Amniotic stem cell (primary cell): ENCODE measurements at regions not wholly inside any gene's neighbourhood (a gene's known extent, or its start where the extent isn't known, plus 50 kb on each side); places are given as distances from the start of the nearest gene placed in this dataset.
"Not testable (repeated sequence)": the region's sequence is repeated elsewhere in the genome, so short reads cannot be mapped to it uniquely, and the experiment has no call there.

Source experiments
- DNase-seq: peaks from one replicate; lab custom pipeline; 2025; lab: John Stamatoyannopoulos, UW

DNA sequence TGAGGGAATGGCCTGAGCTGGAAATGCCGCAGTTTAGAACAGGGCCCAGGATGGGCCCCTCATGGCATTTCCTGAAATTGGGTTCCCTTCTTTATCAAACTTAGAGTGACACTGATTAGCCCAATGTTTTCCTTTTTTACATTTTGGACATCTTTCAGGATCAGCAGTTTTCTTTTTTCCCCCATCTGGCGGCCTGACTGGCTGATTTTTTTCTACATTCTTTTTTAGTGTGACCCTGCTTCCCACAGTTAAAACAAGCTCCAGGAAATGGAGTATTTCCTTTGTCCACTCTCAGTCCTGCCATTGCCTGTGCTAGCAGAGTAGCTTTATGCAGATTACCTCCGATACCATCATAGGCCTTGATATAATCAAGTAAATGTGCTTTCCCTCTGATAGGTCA is 185.8 kb upstream of the IGF1 start:
- DNase-seq = not testable (repeated sequence)

- DNase-seq = no peak
Measured at GRCh38 chr12:102659200-102659911, 179.0 kb upstream of the IGF1 start.

DNA sequence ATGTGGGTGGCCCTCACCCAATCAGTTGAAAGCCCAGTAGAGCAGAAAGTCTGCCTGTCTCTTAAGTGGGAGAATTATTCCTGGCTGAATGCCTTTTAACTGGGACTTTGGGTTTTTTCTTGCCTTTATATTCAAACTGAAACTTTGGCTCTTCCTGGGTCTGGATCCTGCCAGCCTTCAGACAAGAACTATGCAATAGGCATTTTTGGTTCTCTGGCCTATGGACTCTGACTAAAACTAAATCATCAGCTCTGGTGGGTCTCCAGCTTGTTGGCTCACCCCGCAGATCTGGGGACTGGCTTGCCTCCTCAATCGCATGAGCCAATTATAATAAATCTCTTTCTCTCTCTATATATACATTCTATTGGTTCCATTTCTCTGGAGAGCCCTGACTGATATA is 173.0 kb upstream of the IGF1 start:
- DNase-seq = no peak

- no peak for DNase-seq
Measured at GRCh38 chr12:102652645-102653313, 172.4 kb upstream of the IGF1 start.

DNA sequence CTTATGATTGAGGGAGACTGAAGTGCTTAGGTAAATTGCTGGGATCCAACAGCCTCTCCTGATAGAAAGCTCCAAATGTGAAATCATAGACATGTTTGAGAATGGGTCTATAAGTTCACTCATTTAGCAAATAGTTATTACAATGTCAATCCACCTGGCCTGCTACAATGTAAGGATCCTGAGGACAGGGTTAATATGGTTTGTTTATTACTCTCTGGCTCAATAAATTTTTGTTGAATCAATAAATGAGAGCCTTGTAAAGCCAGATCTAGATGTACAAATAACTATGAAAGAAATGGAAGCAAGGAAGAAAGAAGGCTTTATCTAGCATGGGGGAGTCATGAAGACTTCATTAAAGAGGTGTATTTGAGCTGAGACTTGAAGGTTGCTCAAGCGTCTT is 165.6 kb upstream of the IGF1 start:
- no peak for DNase-seq

DNA sequence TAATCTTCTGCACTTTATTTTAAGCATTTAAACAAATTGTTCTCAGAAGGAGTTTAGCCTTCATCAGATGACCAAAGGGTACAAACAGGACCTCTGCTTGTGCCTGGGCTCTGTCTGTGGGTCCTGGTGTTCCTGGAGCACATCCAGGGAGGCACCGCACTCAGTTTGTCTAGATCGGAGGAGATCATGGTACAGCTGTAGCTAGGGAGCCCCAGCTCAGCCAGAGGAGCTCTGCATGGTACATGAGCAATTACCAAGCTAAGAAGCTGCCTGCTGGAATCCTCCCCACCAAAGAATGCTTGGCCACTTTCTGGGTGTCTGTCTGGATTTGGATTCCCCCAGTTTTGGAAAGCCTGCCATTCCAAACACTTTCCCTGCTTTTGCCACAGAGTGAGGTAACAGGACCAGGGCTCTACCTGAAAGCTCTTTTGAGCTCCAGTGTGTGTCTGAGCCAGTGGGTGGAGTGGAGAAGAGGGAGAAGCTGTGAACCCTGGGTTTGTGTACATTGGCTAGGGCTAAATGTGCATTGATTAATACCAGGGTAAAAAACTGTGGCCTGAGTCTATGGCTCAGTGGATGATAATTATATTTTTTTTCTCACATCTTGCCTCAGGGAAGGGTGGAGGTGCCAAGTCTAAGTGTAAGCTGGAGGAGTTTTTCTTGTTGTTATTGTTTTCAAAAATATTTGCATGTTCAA is 163.7 kb upstream of the IGF1 start:
- no peak for DNase-seq

GRCh38 chr12:102642199-102642598 is 161.8 kb upstream of the IGF1 start:
- DNase-seq = no peak

DNA sequence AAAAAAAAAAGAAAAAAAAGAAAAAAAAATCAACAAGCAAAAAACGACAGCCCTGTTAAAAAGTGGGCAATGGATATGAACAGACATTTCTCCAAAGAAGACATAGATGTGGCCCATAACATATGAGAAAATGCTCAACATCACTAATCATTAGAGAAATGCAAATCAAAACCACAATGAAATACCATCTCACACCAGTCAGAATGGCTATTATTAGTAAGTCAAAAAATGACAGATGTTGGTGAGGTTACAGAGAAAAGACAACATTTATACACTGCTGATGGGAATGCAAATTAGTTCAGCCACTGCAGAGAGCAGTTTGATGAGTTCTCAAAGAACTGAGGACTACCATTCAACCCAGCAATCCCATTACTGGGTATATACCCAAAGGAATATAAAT is 160.3 kb upstream of the IGF1 start:
- not testable (repeated sequence) for DNase-seq

DNA sequence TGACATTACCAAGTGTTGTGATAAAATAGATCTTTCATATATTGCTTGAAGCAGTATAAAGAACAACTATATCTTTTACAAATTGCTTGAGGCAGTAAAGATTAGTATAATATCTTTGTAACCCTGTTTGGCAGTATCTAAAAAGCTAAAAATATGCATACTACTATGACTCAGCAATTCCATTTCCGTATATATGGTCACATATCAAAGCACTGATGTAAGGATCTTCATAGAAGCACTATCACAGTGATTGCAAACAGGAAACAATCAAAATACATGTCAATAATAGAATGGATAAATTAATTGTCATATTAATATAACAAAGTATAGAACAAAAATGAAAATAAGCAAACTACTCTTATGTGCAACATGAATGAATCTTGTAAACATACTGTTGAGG is 158.4 kb upstream of the IGF1 start:
- DNase-seq = peak; percentile 36

GRCh38 chr12:102633981-102634605 is 153.7 kb upstream of the IGF1 start:
- DNase-seq = peak; percentile 41

DNA sequence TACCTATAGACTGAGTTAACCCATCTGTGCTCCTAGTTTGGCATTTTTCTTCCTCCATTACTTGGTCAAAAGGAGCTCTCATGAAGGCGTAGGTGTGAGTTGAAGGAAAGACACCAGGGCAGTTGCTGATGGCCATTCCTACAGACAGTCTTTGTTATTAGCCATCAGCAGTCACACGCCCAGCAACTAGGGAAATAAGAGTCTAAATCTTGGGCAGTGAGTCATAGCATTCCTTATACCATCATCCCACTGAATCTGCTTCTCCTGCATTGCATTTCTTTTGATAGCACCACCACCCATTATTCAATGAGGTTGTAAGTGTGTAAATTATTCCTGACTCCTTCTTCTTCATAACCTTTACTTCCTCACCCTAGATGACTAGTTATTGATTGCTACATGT is 150.9 kb upstream of the IGF1 start:
- peak; percentile 42 for DNase-seq

GRCh38 chr12:102629262-102629888 is 149.0 kb upstream of the IGF1 start:
- DNase-seq = no peak

DNA sequence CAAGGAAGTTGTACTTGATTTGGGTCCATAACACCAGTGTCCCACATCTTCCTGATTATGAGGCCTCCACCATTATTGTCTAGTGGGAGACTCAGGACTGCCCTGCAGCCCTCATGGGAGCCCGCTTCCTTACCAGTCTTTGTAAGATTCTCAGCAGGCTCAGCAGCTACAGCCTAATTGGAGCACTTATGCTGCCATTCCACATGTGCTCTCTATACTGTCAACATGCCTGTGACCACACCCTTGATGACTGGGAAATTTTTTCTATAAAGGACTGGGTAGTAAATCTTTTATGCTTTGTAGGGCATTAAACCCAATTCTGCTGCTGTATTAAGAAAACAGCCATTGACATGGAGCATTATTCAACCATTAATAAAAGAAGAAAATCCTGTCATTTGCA is 145.5 kb upstream of the IGF1 start:
- DNase-seq = no peak

DNA sequence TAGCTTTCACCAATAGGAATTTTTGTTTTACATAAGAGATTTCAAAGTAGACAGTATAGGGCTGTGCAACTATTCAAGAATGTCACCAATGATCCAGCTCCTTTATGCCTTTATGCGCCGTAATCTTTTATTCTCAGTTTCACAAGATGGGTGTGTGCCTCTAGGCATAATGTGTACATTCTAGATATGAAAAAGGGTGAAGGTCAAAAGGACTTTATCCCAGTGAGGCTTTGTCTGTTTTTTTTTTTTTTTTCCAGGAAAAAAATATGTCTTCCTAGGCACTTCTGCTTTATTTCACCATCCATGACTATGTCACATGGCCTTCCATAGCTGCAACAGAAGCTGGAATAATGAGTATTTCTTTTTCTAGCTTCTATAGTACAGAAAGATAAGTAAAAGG is 142.3 kb upstream of the IGF1 start:
- DNase-seq = no peak

DNA sequence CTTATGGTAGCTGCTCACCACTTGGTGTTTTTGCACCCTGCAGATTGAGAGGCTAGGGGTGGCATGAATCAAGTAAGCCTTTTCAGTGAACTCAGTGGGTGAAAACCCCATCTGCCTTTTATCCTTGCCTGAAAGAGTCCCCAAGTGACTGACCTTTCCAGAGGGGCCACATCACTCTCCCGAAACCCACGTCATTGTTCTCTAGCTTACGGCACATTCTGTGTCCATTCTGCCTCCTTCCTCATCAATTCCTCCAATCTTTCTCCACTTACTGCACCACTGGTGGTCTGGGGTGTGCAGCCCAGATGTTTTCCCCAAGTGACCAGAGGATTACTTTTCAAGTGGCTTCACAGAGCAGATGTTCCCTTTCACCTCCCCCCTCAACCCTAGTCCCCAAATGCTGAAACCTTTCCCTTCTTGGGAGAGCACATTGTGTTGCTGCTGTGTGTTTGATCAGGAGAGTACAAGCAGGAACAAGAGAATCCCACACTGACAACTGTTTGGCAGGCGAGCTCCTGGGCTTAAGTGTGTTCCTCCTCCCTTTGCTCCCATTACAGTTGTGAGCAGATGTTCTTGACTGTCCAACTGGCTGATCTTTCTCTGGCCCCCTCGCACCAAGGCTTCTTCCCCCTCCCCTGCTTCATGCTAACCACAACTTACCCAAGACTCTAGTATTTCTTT is 138.0 kb upstream of the IGF1 start:
- no peak for DNase-seq

GRCh38 chr12:102616692-102617091 is 136.3 kb upstream of the IGF1 start:
- no peak for DNase-seq

DNA sequence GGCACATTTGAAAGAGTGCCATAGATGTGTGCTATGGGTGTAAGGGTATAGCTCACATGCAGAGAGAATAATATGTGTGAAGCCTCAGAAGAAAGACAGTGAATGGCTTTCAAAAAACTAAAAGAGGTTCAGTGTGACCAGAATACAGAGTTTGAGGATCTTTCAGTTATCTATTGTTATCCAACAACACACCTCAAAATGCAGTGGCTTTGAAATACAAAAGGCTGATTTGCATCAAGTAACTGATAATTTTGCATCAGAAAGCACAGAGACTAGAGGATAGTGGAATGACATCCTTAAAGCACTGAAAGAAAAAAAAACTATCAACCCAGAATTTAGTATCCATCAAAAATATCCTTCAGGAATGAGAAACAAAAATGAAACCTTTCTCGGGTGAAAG is 131.6 kb upstream of the IGF1 start:
- DNase-seq = no peak

- DNase-seq = no peak
Measured at GRCh38 chr12:102609996-102610395, 129.6 kb upstream of the IGF1 start.

DNA sequence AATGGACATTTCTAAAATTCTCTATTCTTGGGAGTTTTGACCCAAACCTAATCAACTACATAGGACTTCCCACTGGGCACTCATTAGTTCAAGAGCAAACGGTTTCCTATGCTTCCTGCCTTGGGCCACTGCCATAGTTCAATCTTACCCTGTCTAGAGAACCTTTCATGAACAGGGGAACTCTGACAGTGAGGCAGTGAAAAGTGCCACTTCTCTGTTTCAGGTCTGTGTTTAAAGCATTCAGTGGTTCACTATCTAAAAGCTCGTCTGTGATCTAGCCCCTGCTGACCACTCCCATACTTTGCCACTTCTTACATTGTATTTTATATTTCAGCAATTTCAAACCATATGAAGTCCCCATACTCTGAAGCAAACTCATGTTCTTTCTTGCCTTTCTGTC is 122.7 kb upstream of the IGF1 start:
- no peak for DNase-seq

DNA sequence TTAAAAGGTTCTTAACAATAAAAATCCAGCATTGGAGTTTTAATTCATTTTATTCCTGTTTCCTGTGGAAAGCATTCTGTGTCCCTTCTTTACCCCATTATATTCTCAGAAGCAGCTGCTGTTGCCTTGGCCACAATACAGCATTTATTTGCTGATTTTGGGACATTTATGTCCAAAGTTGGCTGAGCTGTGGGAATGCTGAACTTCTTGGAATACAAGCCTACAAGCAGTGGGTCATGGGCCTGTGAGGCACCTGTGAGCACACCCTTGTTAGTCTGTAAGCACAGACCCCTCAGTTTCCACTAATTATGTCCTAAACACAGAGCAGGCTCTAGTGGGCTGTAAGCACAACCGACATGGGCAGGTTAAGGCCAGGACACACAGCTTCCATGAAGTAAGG is 122.2 kb upstream of the IGF1 start:
- no peak for DNase-seq

- DNase-seq = no peak
Measured at GRCh38 chr12:102601621-102602020, 121.3 kb upstream of the IGF1 start.

- DNase-seq = no peak
Measured at GRCh38 chr12:102596687-102597086, 116.3 kb upstream of the IGF1 start.
